IMR-90 (cell line): ENCODE measurements at regions not wholly inside any gene's neighbourhood (a gene's known extent, or its start where the extent isn't known, plus 50 kb on each side); places are given as distances from the start of the nearest gene placed in this dataset.

Experiments
- BHLHE40 ChIP-seq: fragments of 150-350 bp; IDR thresholded peaks from 2 replicates; pipeline ENCODE4 v1.6.1; 2016; ENCODE audit warnings: mild to moderate bottlenecking, low read depth, low read length
- CEBPB ChIP-seq: IDR thresholded peaks from 2 replicates; pipeline ENCODE4 v1.6.1; 2012; ENCODE audit warnings: low read depth, low read length, improper control_type of control experiment
- CHD1 ChIP-seq: IDR thresholded peaks from 2 replicates; pipeline ENCODE4 v1.6.1; 2012; ENCODE audit warnings: low read depth, low read length, improper control_type of control experiment
- FOS ChIP-seq: fragments of 150-350 bp; IDR thresholded peaks from 2 replicates; pipeline ENCODE4 v1.6.1; 2016; ENCODE audit warnings: low read depth, low read length
- MAFK ChIP-seq: IDR thresholded peaks from 2 replicates; pipeline ENCODE4 v1.6.1; 2012; ENCODE audit warnings: low read depth, low read length, improper control_type of control experiment
- MAZ ChIP-seq: IDR thresholded peaks from 2 replicates; pipeline ENCODE4 v1.6.1; 2012; ENCODE audit warnings: low read depth, mild to moderate bottlenecking, low read length, improper control_type of control experiment, moderate library complexity, borderline replicate concordance
- MXI1 ChIP-seq: IDR thresholded peaks from 2 replicates; pipeline ENCODE4 v1.6.1; 2012; ENCODE audit warnings: low read depth, mild to moderate bottlenecking, low read length, moderate library complexity, borderline replicate concordance
- POLR2A ChIP-seq: IDR thresholded peaks from 2 replicates; pipeline ENCODE4 v1.6.1; 2012; ENCODE audit warnings: mild to moderate bottlenecking, low read depth, low read length
- RAD21 ChIP-seq: IDR thresholded peaks from 2 replicates; pipeline ENCODE4 v1.6.1; 2012; ENCODE audit warnings: low read length, improper control_type of control experiment
- RFX5 ChIP-seq: IDR thresholded peaks from 2 replicates; pipeline ENCODE4 v1.8.0; 2012; ENCODE audit warnings: low read depth, mild to moderate bottlenecking, low read length, moderate library complexity
- TF ChIP-seq, protein P1 (sequence below): conservative IDR thresholded peaks from 2 replicates; pipeline ENCODE4 v1.5.1; 2012; ENCODE audit warnings: mild to moderate bottlenecking, low read depth, low read length, improper control_type of control experiment
- TF ChIP-seq, protein P2 (sequence below): fragments of 150-350 bp; IDR thresholded peaks from 2 replicates; pipeline ENCODE4 v1.6.1; 2016; ENCODE audit warnings: low read depth, mild to moderate bottlenecking, low read length, moderate library complexity, borderline replicate concordance
- TF ChIP-seq, protein P3 (sequence below): fragments of 150-350 bp; IDR thresholded peaks from 2 replicates; pipeline ENCODE4 v1.6.1; 2017; ENCODE audit warnings: mild to moderate bottlenecking, antibody characterized with exemption, low read length, low read depth

DNA sequence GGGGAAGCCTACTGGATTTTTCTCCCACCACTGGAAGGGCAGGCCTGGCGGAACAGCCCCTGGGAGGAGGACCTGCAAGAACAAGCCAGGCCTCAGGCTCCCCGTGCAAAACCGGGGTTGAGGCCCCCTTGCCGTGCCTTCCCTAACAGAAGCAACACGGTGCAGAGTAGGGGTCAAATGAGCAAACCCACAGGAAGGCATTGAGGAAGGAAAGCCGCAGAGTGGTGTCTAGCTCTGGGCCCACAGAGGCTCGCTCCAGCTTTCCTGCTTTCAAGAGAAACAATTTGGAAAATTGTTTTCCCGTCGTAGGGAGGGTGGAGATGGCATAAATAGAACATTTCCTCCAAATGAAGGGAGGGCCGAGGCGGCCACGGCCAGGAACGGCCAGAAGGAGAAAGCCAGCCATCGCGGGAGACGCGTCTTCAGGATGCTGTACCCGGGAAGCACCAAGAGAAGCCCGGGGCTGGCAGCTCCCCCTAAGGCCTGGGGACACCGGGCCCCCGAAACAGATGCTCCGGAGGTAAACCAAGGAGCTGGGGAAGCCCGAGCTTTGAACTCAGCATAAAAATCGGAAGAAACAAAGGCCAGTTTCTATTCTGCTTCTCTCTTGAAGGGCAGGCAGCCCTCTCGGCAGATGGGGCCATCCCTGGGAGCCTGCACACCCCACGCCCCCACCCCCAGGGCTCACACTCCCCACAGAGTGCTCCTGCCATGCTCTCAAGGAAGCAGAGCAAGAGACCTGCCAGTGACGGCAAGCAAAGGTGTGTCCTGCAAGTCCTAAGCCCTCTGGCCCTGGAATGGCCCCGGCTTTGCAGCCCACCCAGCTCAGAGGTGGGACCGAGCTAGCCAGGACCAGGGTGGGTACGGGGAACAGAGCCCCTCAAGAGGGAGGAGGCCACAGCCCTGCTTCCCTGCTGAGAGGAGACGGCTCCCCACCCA is 92.0 kb downstream of the RBFOX3 start:
- TF ChIP-seq POLR2A = no peak
- no peak for TF ChIP-seq FOS
- TF ChIP-seq, protein P1, sequence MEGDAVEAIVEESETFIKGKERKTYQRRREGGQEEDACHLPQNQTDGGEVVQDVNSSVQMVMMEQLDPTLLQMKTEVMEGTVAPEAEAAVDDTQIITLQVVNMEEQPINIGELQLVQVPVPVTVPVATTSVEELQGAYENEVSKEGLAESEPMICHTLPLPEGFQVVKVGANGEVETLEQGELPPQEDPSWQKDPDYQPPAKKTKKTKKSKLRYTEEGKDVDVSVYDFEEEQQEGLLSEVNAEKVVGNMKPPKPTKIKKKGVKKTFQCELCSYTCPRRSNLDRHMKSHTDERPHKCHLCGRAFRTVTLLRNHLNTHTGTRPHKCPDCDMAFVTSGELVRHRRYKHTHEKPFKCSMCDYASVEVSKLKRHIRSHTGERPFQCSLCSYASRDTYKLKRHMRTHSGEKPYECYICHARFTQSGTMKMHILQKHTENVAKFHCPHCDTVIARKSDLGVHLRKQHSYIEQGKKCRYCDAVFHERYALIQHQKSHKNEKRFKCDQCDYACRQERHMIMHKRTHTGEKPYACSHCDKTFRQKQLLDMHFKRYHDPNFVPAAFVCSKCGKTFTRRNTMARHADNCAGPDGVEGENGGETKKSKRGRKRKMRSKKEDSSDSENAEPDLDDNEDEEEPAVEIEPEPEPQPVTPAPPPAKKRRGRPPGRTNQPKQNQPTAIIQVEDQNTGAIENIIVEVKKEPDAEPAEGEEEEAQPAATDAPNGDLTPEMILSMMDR = no peak
- TF ChIP-seq MAZ = no peak
- TF ChIP-seq MAFK = no peak
- TF ChIP-seq MXI1 = no peak
- TF ChIP-seq BHLHE40 = no peak
- TF ChIP-seq, protein P2, sequence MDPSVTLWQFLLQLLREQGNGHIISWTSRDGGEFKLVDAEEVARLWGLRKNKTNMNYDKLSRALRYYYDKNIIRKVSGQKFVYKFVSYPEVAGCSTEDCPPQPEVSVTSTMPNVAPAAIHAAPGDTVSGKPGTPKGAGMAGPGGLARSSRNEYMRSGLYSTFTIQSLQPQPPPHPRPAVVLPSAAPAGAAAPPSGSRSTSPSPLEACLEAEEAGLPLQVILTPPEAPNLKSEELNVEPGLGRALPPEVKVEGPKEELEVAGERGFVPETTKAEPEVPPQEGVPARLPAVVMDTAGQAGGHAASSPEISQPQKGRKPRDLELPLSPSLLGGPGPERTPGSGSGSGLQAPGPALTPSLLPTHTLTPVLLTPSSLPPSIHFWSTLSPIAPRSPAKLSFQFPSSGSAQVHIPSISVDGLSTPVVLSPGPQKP = no peak
- TF ChIP-seq, protein P3, sequence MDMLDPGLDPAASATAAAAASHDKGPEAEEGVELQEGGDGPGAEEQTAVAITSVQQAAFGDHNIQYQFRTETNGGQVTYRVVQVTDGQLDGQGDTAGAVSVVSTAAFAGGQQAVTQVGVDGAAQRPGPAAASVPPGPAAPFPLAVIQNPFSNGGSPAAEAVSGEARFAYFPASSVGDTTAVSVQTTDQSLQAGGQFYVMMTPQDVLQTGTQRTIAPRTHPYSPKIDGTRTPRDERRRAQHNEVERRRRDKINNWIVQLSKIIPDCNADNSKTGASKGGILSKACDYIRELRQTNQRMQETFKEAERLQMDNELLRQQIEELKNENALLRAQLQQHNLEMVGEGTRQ = no peak
- TF ChIP-seq CHD1 = no peak
- TF ChIP-seq CEBPB = no peak
- no peak for TF ChIP-seq RAD21
- TF ChIP-seq RFX5 = no peak
